Stomach (tissue), 8 donors: ENCODE measurements at regions not wholly inside any gene's neighbourhood (a gene's known extent, or its start where the extent isn't known, plus 50 kb on each side); places are given as distances from the start of the nearest gene placed in this dataset.

ENCODE experiments used
- DNase-seq, 2 donors: peaks; one replicate each; pipeline versions ENCODE4 v3.0.0 to v3.0.0-alpha.2; 2013 to 2019
- H3K27ac ChIP-seq, 5 donors: fragments of 200-600 bp in 4 of 5; sonication (generic) in 4 of 5; one replicate each; pipeline ENCODE4 v1.5.1; 2013 to 2019; ENCODE audit warnings: mild to moderate bottlenecking in 1 of 5, moderate library complexity in 1 of 5
- H3K27me3 ChIP-seq, 3 donors: fragments of 200-600 bp; sonication (generic); one replicate each; pipeline ENCODE4 v1.5.1; 2017 to 2019; ENCODE audit warnings: mixed run types in 1 of 3
- H3K36me3 ChIP-seq, 4 donors: fragments of 200-600 bp; sonication (generic); 1 replicate in 3 of 4; 2 replicates in 1 of 4; pipeline ENCODE4 v1.5.1; 2016 to 2019
- H3K4me1 ChIP-seq, 4 donors: fragments of 200-600 bp; sonication (generic); one replicate each; pipeline ENCODE4 v1.5.1; 2016 to 2019
- H3K4me3 ChIP-seq, 4 donors: fragments of 200-600 bp; sonication (generic) in 3 of 4; one replicate each; pipeline ENCODE4 v1.5.1; 2016 to 2019; ENCODE audit warnings: mild to moderate bottlenecking in 1 of 4
- H3K9me3 ChIP-seq, 4 donors: fragments of 200-600 bp; sonication (generic); one replicate each; pipeline ENCODE4 v1.5.1; 2016 to 2019
- EP300 ChIP-seq: sonication (generic); formaldehyde crosslinking; IDR thresholded peaks from one replicate; pipeline ENCODE4 v1.6.1; 2017; ENCODE audit warnings: antibody characterized with exemption
- POLR2A ChIP-seq, 4 donors: fragments of 450-650 bp; IDR thresholded peaks; one replicate each; pipeline ENCODE4 v1.6.1; 2016; ENCODE audit warnings: antibody characterized with exemption in 4 of 4, control low read depth in 2 of 4, mild to moderate bottlenecking in 1 of 4, moderate library complexity in 1 of 4
- POLR2AphosphoS5 ChIP-seq, 3 donors: sonication (generic); formaldehyde crosslinking; IDR thresholded peaks; one replicate each; pipeline ENCODE4 v1.6.1; 2016; ENCODE audit warnings: antibody characterized with exemption in 3 of 3
- WGBS, 5 donors: extraction: QIAGEN DNeasy Blood & Tissue Kit in 3 of 5; methylation state at CpG; one replicate each; pipeline versions ENCODE4 v1.1.5 to v1.1.7; 2013 to 2018; 5-methylcytosine and 5-hydroxymethylcytosine counted together
- intact Hi-C: fragments of 100-400 bp; cut with DNase I; formaldehyde crosslinking; loops from one replicate; pipeline ENCODE4 v1.15.1; 2023; ENCODE audit warnings: low total_unique reads
- TF ChIP-seq, protein P1 (sequence below), 7 experiments: fragments of 450-650 bp in 4 of 7; fragments of 200-600 bp in 3 of 7; sonication (generic) in 3 of 7; IDR thresholded peaks; one replicate each; pipeline ENCODE4 v1.5.1; 2016 to 2019; ENCODE audit warnings: antibody characterized with exemption in 7 of 7, control low read depth in 2 of 7, mild to moderate bottlenecking in 1 of 7
- donor health status: healthy with polysubstance abuse.
- donor health status: Bipolar disorder and iron deficiency.
- donor health status: healthy.

DNA sequence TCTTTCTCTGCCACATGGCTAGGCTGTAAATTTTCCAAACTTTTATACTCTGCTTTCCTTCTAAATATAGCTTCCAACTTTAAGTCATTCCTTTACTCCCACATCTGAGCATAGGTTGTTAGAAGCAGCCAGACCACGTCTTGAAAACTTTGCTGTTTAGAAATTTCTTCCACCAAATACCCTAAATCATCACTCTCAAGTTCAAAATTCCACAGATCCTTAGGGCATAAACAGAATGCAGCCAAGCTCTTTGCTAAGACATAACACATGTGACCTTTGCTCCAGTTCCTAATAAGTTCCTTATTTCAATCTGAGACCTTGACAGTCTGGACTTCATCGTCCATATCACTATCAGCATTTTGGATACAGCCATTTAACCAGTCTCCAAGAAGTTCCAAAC lies 749.9 kb downstream of the METTL15 start:
- Histone ChIP-seq H3K4me3 (no peak overlapping the region), H3K9me3 (peaks cover 0 to 21% (median 9%) of the 10 kb centered on the region in 4 donors), H3K4me1 (no peaks in the 10 kb centered on the region), H3K27ac (no peak overlapping the region), H3K36me3 (no peaks in the 10 kb centered on the region), H3K27me3 (no peaks in the 10 kb centered on the region)
- WGBS, 5 donors, result 44 to 76% (median 67%) methylated on average over 2 of the region's 2 CpGs
- intact Hi-C loops, result no loop called here
- DNase-seq, result no peak
- TF ChIP-seq, protein P1, sequence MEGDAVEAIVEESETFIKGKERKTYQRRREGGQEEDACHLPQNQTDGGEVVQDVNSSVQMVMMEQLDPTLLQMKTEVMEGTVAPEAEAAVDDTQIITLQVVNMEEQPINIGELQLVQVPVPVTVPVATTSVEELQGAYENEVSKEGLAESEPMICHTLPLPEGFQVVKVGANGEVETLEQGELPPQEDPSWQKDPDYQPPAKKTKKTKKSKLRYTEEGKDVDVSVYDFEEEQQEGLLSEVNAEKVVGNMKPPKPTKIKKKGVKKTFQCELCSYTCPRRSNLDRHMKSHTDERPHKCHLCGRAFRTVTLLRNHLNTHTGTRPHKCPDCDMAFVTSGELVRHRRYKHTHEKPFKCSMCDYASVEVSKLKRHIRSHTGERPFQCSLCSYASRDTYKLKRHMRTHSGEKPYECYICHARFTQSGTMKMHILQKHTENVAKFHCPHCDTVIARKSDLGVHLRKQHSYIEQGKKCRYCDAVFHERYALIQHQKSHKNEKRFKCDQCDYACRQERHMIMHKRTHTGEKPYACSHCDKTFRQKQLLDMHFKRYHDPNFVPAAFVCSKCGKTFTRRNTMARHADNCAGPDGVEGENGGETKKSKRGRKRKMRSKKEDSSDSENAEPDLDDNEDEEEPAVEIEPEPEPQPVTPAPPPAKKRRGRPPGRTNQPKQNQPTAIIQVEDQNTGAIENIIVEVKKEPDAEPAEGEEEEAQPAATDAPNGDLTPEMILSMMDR (IDR thresholded peaks at IDR 0.05), result no peak
- TF ChIP-seq POLR2AphosphoS5 (IDR thresholded peaks at IDR 0.05) (no peak), POLR2A (IDR thresholded peaks at IDR 0.05) (no peak), EP300 (no peak)

DNA sequence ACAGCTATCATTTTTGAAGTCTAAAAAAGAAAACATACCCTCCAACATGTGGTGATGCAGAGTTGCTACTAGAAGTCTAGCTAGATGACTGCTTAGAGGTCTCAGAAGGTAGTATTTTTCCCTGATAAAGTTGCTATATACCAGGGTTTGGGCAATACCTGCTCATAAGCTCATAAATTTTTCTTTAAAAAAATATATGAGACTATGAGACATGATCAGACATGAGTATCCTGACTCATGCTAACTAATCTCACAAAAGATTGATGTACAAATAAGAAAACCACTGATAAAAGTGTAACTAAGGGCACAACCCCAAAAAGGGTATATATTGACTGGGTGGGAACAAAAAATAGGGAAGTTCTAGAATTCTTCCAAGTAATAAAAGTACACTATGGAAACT lies 740.9 kb downstream of the METTL15 start:
- TF ChIP-seq, protein P1 (IDR thresholded peaks at IDR 0.05), result no peak
- TF ChIP-seq POLR2AphosphoS5 (IDR thresholded peaks at IDR 0.05), result no peak
- intact Hi-C loops, result no loop called here
- no peak for DNase-seq

DNA sequence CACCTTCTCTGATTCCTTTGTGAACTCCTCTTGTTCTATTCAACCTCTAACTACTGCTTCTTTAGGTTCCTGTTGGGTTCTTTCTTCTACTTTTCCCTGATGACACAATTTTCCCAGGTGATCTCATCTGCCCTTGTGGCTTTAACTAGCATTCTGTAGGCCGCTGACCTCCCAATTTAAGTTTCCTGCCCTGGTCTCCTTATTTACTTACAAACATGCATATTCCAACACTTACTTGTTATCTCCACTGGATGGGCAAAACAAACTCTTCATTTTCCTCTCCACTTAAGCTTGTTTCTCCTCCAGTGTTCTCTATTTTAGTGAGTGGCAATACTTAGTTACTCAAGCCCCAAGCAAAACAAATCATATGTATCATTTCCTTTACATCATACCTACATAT lies 734.5 kb downstream of the METTL15 start:
- DNase-seq, result no peak
- no peak overlapping the region for H3K27ac ChIP-seq
- H3K36me3 ChIP-seq, result no peaks in the 10 kb centered on the region
- intact Hi-C loops, result no loop called here
- peaks cover 0 to 4% (median 0%) of the 10 kb centered on the region in 4 donors for H3K9me3 ChIP-seq
- no peaks in the 10 kb centered on the region for H3K4me1 ChIP-seq
- 60 to 94% (median 76%) methylated on average over 1 of the region's 1 CpG for WGBS, 5 donors
- no peak for TF ChIP-seq EP300
- no peak for TF ChIP-seq POLR2A (IDR thresholded peaks at IDR 0.05)
- no peak for TF ChIP-seq POLR2AphosphoS5 (IDR thresholded peaks at IDR 0.05)
- TF ChIP-seq, protein P1 (IDR thresholded peaks at IDR 0.05), result no peak
- no peaks in the 10 kb centered on the region for H3K27me3 ChIP-seq
- H3K4me3 ChIP-seq, result no peak overlapping the region

More for the DNA sequence above, 740.9 kb downstream of the METTL15 start:
- no peak overlapping the region for H3K27ac ChIP-seq
- H3K9me3 ChIP-seq, result peaks cover 0 to 4% (median 0%) of the 10 kb centered on the region in 4 donors
- H3K4me1 ChIP-seq, result no peaks in the 10 kb centered on the region
- H3K27me3 ChIP-seq, result no peaks in the 10 kb centered on the region
- H3K4me3 ChIP-seq, result no peak overlapping the region
- no peaks in the 10 kb centered on the region for H3K36me3 ChIP-seq

DNA sequence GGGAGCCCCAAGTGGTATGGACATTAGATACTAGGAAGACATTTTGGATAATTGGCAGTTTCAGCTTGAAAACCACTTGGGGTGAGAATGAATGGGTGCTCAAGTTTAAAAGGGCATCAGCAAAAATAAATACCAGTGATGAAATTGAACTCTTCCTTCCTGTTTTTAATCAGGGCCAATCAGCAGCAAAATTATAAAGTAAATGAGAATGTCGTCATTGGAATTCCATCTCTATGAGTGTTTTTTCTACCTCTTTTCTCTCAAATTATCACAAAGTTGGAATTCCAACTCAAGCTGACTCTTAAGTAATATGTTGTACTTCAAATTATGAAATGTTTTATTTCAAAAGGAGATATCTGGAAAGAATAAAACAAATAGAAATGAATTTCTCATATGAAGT lies 730.6 kb downstream of the METTL15 start:
- Histone ChIP-seq H3K9me3 (no peaks in the 10 kb centered on the region), H3K4me1 (no peaks in the 10 kb centered on the region), H3K4me3 (no peak overlapping the region), H3K27me3 (no peaks in the 10 kb centered on the region), H3K27ac (no peak overlapping the region), H3K36me3 (no peaks in the 10 kb centered on the region)
- DNase-seq, result no peak
- TF ChIP-seq POLR2AphosphoS5 (IDR thresholded peaks at IDR 0.05) (no peak), POLR2A (IDR thresholded peaks at IDR 0.05) (no peak)
- TF ChIP-seq, protein P1 (IDR thresholded peaks at IDR 0.05), result no peak
- intact Hi-C loops, result no loop called here
- 63 to 83% (median 68%) methylated on average over 1 of the region's 1 CpG for WGBS, 5 donors
